HCT116 (cell line): ENCODE measurements at regions not wholly inside any gene's neighbourhood (a gene's known extent, or its start where the extent isn't known, plus 50 kb on each side); places are given as distances from the start of the nearest gene placed in this dataset.

Experiments used
- ATAC-seq: fragments of 200-7000 bp; cut with Tn5 transposase; 2 replicates; pipeline ENCODE4 v1.9.1; 2020; ENCODE audit warnings: mild to moderate bottlenecking, moderate library complexity
- BruUV-seq: library from RNA; stranded (reverse); fragments of 400-500 nt; replicated peaks from 2 replicates; lab custom pipeline; 2021; lab: Mats Ljungman, UMichigan
- CTCF ChIA-PET: fragments of 300-600 bp; sonication (Branson Sonifier 250); formaldehyde crosslinking; loops from one replicate; lab custom pipeline; 2021; ENCODE audit warnings: antibody characterized with exemption; lab: Charles Lee
- POLR2A ChIA-PET: fragments of 300-600, 350-600 bp; sonication (Branson Sonifier 250); formaldehyde crosslinking; loops from one replicate; lab custom pipeline; 2021; ENCODE audit warnings: antibody characterized with exemption; lab: Charles Lee
- RAD21 ChIA-PET, 2 experiments: fragments of 300-600 bp; sonication (Branson Sonifier 250); formaldehyde crosslinking; loops; one replicate each; lab custom pipeline; 2023; ENCODE audit warnings: low total read pairs in 2 of 2; ENCODE audit not compliant: uncharacterized antibody in 2 of 2, unreplicated experiment in 2 of 2, low non-redundant PET in 1 of 2; lab: Charles Lee
- DNase-seq: peaks from one replicate; pipeline ENCODE4 v3.0.0-alpha.2; 2010; ENCODE audit warnings: low read depth, low spot score
- H2AFZ ChIP-seq: fragments of 200-600 bp; shearing (Covaris generic), sonication (generic); 2 replicates; pipeline ENCODE4 v1.6.1; 2017; ENCODE audit warnings: low read depth, mixed run types, mixed read lengths, antibody characterized with exemption, low read length; ENCODE audit not compliant: poor library complexity, severe bottlenecking
- H3K27ac ChIP-seq: 2 replicates; pipeline ENCODE4 v1.5.1; 2012; ENCODE audit warnings: low read depth, low read length
- H3K27me3 ChIP-seq: fragments of 200-600 bp; sonication (generic); 2 replicates; pipeline ENCODE4 v1.6.1; 2016; ENCODE audit warnings: mixed run types, low read length, mixed read lengths; ENCODE audit not compliant: insufficient read depth
- H3K36me3 ChIP-seq, 2 experiments: fragments of 200-500 bp in 1 of 2; fragments of 200-600 bp in 1 of 2; sonication (Bioruptor generic) in 1 of 2; sonication (generic) in 1 of 2; 2 replicates each; pipeline versions ENCODE4 v1.5.1 to v1.6.1; 2014 to 2016; ENCODE audit warnings: low read length in 2 of 2, inconsistent platforms in 1 of 2, mixed read lengths in 1 of 2, mixed run types in 1 of 2; ENCODE audit not compliant: insufficient read depth in 2 of 2, control insufficient read depth in 1 of 2
- H3K4me1 ChIP-seq, 2 experiments: fragments of 200-600 bp in 1 of 2; sonication (generic) in 1 of 2; 2 replicates each; pipeline versions ENCODE4 v1.5.1 to v1.6.1; 2012 to 2017; ENCODE audit warnings: low read length in 2 of 2, inconsistent platforms in 1 of 2, mild to moderate bottlenecking in 1 of 2, mixed read lengths in 1 of 2, mixed run types in 1 of 2, moderate library complexity in 1 of 2; ENCODE audit not compliant: insufficient read depth in 2 of 2, control insufficient read depth in 1 of 2
- H3K4me2 ChIP-seq: fragments of 200-600 bp; sonication (generic); 2 replicates; pipeline ENCODE4 v1.6.1; 2017; ENCODE audit warnings: mixed run types, low read length, mixed read lengths
- H3K4me3 ChIP-seq, 2 experiments: fragments of 200-600 bp in 1 of 2; sonication (generic) in 1 of 2; replicated peaks in 1 of 2; 2 replicates each; pipeline ENCODE4 v1.5.1; 2011 to 2016; ENCODE audit warnings: low read length in 2 of 2, control low read depth in 1 of 2, low read depth in 1 of 2, mild to moderate bottlenecking in 1 of 2, mixed read lengths in 1 of 2, mixed run types in 1 of 2
- H3K79me2 ChIP-seq: fragments of 200-600 bp; sonication (generic); 2 replicates; pipeline ENCODE4 v1.6.1; 2017; ENCODE audit warnings: mild to moderate bottlenecking, mixed run types, low read length, moderate library complexity, mixed read lengths; ENCODE audit not compliant: insufficient read depth
- H3K9ac ChIP-seq: fragments of 200-600 bp; sonication (generic); 2 replicates; pipeline ENCODE4 v1.6.1; 2016; ENCODE audit warnings: low read length, mixed read lengths
- H3K9me2 ChIP-seq: fragments of 200-600 bp; sonication (generic), shearing (Covaris generic); 2 replicates; pipeline ENCODE4 v1.6.1; 2017; ENCODE audit warnings: mixed run types, mild to moderate bottlenecking, moderate library complexity; ENCODE audit not compliant: insufficient read depth
- H3K9me3 ChIP-seq, 2 experiments: fragments of 200-500 bp in 1 of 2; fragments of 200-600 bp in 1 of 2; sonication (Bioruptor generic) in 1 of 2; sonication (generic) in 1 of 2; 2 replicates each; pipeline ENCODE4 v1.6.1; 2014 to 2017; ENCODE audit warnings: low read length in 2 of 2, mixed read lengths in 2 of 2, inconsistent platforms in 1 of 2, low read depth in 1 of 2, mild to moderate bottlenecking in 1 of 2, mixed run types in 1 of 2, moderate library complexity in 1 of 2; ENCODE audit not compliant: control insufficient read depth in 1 of 2, insufficient read depth in 1 of 2
- H4K20me1 ChIP-seq: fragments of 200-600 bp; sonication (generic), shearing (Covaris generic); 2 replicates; pipeline ENCODE4 v1.6.1; 2017; ENCODE audit warnings: mixed run types, mild to moderate bottlenecking, moderate library complexity; ENCODE audit not compliant: insufficient read depth
- EGR1 ChIP-seq: IDR thresholded peaks from 2 replicates; pipeline ENCODE4 v1.6.1; 2012; ENCODE audit warnings: low read depth
- FOSL1 ChIP-seq: IDR thresholded peaks from 2 replicates; pipeline ENCODE4 v1.6.1; 2012; ENCODE audit warnings: low read depth
- RAD21 ChIP-seq: IDR thresholded peaks from 2 replicates; pipeline ENCODE4 v1.6.1; 2012; ENCODE audit warnings: low read depth, mild to moderate bottlenecking
- intact Hi-C: fragments of 100-400 bp; cut with micrococcal nuclease; formaldehyde crosslinking; loops from 2 replicates; pipeline ENCODE4 v1.10.0; 2022
- TF ChIP-seq, protein P1 (sequence below), 3 experiments: fragments of 200-600 bp in 1 of 3; sonication (generic) in 1 of 3; IDR thresholded peaks in 2 of 3; conservative IDR thresholded peaks in 1 of 3; 2 replicates each; pipeline ENCODE4 v1.5.1; 2012 to 2017; ENCODE audit warnings: low read depth in 2 of 3, low read length in 2 of 3, antibody characterized with exemption in 1 of 3, borderline replicate concordance in 1 of 3, control low read depth in 1 of 3, mild to moderate bottlenecking in 1 of 3, mixed read lengths in 1 of 3, mixed run types in 1 of 3, moderate library complexity in 1 of 3; ENCODE audit not compliant: insufficient read depth in 1 of 3

DNA sequence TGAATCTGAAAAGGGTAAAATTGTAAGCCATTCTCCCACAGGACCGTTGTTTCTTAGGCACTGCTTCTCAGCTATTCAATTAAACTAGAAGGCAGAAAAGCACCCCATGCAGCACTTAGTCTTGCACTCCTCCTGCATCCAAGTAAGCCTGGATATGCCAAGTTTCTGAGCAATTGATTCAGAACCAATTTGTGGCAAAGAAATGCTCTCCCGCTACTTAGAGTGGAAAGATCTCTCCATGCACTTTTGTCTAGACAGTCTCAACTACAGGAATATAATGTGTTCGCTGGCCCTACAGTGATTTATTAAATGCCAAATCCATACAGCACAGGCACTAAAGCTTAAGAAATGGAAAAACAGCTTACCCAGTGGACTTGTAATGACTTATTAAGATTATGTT lies 338.5 kb downstream of the HACE1 start:
- H3K36me3 ChIP-seq, result no peaks in the 10 kb centered on the region
- POLR2A ChIA-PET, result no interaction called here
- H3K4me2 ChIP-seq, result no peak overlapping the region

DNA sequence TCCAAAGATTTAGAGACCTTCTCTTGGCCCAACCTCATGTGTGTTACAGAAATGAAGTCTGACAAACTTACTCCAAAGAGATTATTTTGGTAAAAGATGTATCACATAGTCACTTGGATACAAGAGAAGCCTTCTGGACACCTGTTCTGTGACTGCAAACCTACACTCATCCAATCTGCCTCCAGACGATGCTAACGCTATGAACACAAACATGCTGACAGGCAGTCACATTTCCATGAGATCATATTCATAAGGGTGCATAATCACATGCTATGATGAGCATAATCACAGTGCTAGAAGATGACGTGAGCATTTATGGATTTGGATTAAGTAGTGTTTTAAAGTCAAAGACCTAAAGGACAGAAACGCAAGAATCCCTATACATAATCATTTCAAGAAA lies 340.2 kb downstream of the HACE1 start:
- BruUV-seq, result no TSS peak
- ChIA-PET RAD21 (no interaction called here), CTCF (no interaction called here), POLR2A (no interaction called here)
- TF ChIP-seq RAD21, result no peak
- TF ChIP-seq, protein P1, sequence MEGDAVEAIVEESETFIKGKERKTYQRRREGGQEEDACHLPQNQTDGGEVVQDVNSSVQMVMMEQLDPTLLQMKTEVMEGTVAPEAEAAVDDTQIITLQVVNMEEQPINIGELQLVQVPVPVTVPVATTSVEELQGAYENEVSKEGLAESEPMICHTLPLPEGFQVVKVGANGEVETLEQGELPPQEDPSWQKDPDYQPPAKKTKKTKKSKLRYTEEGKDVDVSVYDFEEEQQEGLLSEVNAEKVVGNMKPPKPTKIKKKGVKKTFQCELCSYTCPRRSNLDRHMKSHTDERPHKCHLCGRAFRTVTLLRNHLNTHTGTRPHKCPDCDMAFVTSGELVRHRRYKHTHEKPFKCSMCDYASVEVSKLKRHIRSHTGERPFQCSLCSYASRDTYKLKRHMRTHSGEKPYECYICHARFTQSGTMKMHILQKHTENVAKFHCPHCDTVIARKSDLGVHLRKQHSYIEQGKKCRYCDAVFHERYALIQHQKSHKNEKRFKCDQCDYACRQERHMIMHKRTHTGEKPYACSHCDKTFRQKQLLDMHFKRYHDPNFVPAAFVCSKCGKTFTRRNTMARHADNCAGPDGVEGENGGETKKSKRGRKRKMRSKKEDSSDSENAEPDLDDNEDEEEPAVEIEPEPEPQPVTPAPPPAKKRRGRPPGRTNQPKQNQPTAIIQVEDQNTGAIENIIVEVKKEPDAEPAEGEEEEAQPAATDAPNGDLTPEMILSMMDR (IDR thresholded peaks at IDR 0.05 in 2 of 3, conservative IDR thresholded peaks at IDR 0.05 in 1 of 3; ENCODE audit: borderline replicate concordance in 1 of 3, insufficient read depth in 1 of 3, low read depth in 2 of 3, low read length in 2 of 3), result no peak
- TF ChIP-seq EGR1, result no peak
- H3K9ac ChIP-seq, result no peak overlapping the region
- H3K4me1 ChIP-seq, result no peaks in the 10 kb centered on the region
- H3K79me2 ChIP-seq, result no peaks in the 10 kb centered on the region
- no peaks in the 10 kb centered on the region for H4K20me1 ChIP-seq
- H3K36me3 ChIP-seq, result no peaks in the 10 kb centered on the region
- DNase-seq, result no peak
- no peak overlapping the region for H3K27ac ChIP-seq
- no peaks in the 10 kb centered on the region for H3K9me3 ChIP-seq
- no peak for ATAC-seq
- no peak overlapping the region for H2AFZ ChIP-seq
- H3K9me2 ChIP-seq, result no peaks in the 10 kb centered on the region
- no peak overlapping the region for H3K4me2 ChIP-seq
- intact Hi-C loops, result no loop called here
- no peak overlapping the region for H3K4me3 ChIP-seq
- no peaks in the 10 kb centered on the region for H3K27me3 ChIP-seq

More for the DNA sequence above, 338.5 kb downstream of the HACE1 start:
- no peaks in the 10 kb centered on the region for H3K9me2 ChIP-seq
- BruUV-seq, result no TSS peak
- no peak for TF ChIP-seq FOSL1
- no peak overlapping the region for H3K27ac ChIP-seq
- H3K27me3 ChIP-seq, result no peaks in the 10 kb centered on the region
- H3K79me2 ChIP-seq, result no peaks in the 10 kb centered on the region
- no peak for DNase-seq
- H3K9me3 ChIP-seq, result no peaks in the 10 kb centered on the region
- no peaks in the 10 kb centered on the region for H4K20me1 ChIP-seq
- intact Hi-C loops, result loop anchor here (10.0 kb wide), 2 partner anchors 196 to 1666 kb away; no protein-coding TSS in a partner anchor
- no peaks in the 10 kb centered on the region for H3K4me1 ChIP-seq
- ATAC-seq, result no peak
- ChIA-PET RAD21 (no interaction called here), CTCF (no interaction called here)
- no peak overlapping the region for H3K9ac ChIP-seq
- no peak overlapping the region for H2AFZ ChIP-seq
- no peak overlapping the region for H3K4me3 ChIP-seq
